ENCODE measurements at regions not wholly inside any gene's neighbourhood (a gene's known extent, or its start where the extent isn't known, plus 50 kb on each side); places are given as distances from the start of the nearest gene placed in this dataset.
A peak's percentile ranks its signal among the peaks of the same experiment; 100 is the strongest.

- Histone ChIP-seq H3K36me3 (ENCODE audit: control insufficient read depth in 2 of 2, extremely low read depth in 1 of 2, insufficient read depth in 2 of 2, low read length in 2 of 2) (no peaks in the 10 kb centered on the region), H3K9me3 (replicated peaks; ENCODE audit: control insufficient read depth, insufficient read depth, low read length) (no peaks in the 10 kb centered on the region), H3K9ac (replicated peaks; ENCODE audit: extremely low read depth, insufficient read depth, low read length) (no peak overlapping the region), H3K4me1 (ENCODE audit: control insufficient read depth, extremely low read depth, insufficient read depth, low read length) (no peaks in the 10 kb centered on the region), H3K27ac (ENCODE audit: insufficient read depth, low read depth, low read length) (no peak overlapping the region), H3K27me3 (ENCODE audit: control insufficient read depth in 2 of 2, insufficient read depth in 2 of 2, low read length in 2 of 2) (no peaks in the 10 kb centered on the region), H3K4me2 (ENCODE audit: insufficient read depth, low read length) (no peak overlapping the region), H3K4me3 (replicated peaks in 1 of 3; ENCODE audit: insufficient read depth in 1 of 3, low read depth in 1 of 3, low read length in 3 of 3) (no peak overlapping the region), H3K79me2 (ENCODE audit: control insufficient read depth, insufficient read depth, low read length) (no peaks in the 10 kb centered on the region), H3K9me1 (replicated peaks; ENCODE audit: control insufficient read depth, extremely low read depth, insufficient read depth, low read length) (no peaks in the 10 kb centered on the region), H4K20me1 (replicated peaks; ENCODE audit: control insufficient read depth, extremely low read depth, insufficient read depth, low read length) (no peaks in the 10 kb centered on the region), H2AFZ (ENCODE audit: low read depth, low read length) (no peak overlapping the region)
- ChIA-PET CTCF (interaction anchor here (0.9 to 3.4 kb wide), 2 partner anchors 27 to 437 kb away, joined by 3 to 35 read pairs; no protein-coding TSS in a partner anchor), POLR2A (no interaction called here)
- TF ChIP-seq, protein P1, sequence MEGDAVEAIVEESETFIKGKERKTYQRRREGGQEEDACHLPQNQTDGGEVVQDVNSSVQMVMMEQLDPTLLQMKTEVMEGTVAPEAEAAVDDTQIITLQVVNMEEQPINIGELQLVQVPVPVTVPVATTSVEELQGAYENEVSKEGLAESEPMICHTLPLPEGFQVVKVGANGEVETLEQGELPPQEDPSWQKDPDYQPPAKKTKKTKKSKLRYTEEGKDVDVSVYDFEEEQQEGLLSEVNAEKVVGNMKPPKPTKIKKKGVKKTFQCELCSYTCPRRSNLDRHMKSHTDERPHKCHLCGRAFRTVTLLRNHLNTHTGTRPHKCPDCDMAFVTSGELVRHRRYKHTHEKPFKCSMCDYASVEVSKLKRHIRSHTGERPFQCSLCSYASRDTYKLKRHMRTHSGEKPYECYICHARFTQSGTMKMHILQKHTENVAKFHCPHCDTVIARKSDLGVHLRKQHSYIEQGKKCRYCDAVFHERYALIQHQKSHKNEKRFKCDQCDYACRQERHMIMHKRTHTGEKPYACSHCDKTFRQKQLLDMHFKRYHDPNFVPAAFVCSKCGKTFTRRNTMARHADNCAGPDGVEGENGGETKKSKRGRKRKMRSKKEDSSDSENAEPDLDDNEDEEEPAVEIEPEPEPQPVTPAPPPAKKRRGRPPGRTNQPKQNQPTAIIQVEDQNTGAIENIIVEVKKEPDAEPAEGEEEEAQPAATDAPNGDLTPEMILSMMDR (IDR thresholded peaks at IDR 0.05; ENCODE audit: extremely low read depth in 1 of 2, insufficient read depth in 1 of 2, low read depth in 1 of 2, low read length in 2 of 2): no peak
- TF ChIP-seq EZH2 (IDR thresholded peaks at IDR 0.05; ENCODE audit: borderline replicate concordance, low read depth, low read length, severe bottlenecking): no peak
- intact Hi-C loops (cut with micrococcal nuclease): no loop called here
- FAIRE-seq (no peak), DNase-seq (ENCODE audit: low read depth, low spot score) (no peak)
- BruUV-seq (replicated peaks): no TSS peak
- dilution Hi-C loops (cut with MboI; ENCODE audit: extremely low pct_ligation_motif_present, low sequenced_read_pairs): no loop called here
Measured at GRCh38 chr18:34350778-34351177, 126.1 kb upstream of the NOL4 start.

GRCh38 chr18:34352385-34353163 is 127.9 kb upstream of the NOL4 start:
- no peak overlapping the region for H3K4me3 ChIP-seq (replicated peaks in 1 of 3; ENCODE audit: insufficient read depth in 1 of 3, low read depth in 1 of 3, low read length in 3 of 3)
- no peaks in the 10 kb centered on the region for H3K4me1 ChIP-seq (ENCODE audit: control insufficient read depth, extremely low read depth, insufficient read depth, low read length)
- FAIRE-seq: no peak
- no peaks in the 10 kb centered on the region for H3K79me2 ChIP-seq (ENCODE audit: control insufficient read depth, insufficient read depth, low read length)
- TF ChIP-seq, protein P1 (IDR thresholded peaks at IDR 0.05; ENCODE audit: extremely low read depth in 1 of 2, insufficient read depth in 1 of 2, low read depth in 1 of 2, low read length in 2 of 2): no peak
- no peak for TF ChIP-seq POLR2A (IDR thresholded peaks at IDR 0.05; ENCODE audit: low read depth, low read length)
- TF ChIP-seq POLR2AphosphoS5 (IDR thresholded peaks at IDR 0.05; ENCODE audit: insufficient read depth, low read depth, low read length): no peak
- no peak for TF ChIP-seq MYC (IDR thresholded peaks at IDR 0.05; ENCODE audit: low read depth, low read length)
- no peak for TF ChIP-seq GATA2 (IDR thresholded peaks at IDR 0.05; ENCODE audit: insufficient read depth, insufficient read length, low read depth, low read length)
- no peak for TF ChIP-seq EZH2 (IDR thresholded peaks at IDR 0.05; ENCODE audit: borderline replicate concordance, low read depth, low read length, severe bottlenecking)
- TF ChIP-seq MAX (IDR thresholded peaks at IDR 0.05; ENCODE audit: insufficient read depth, insufficient read length): no peak
- no peak for TF ChIP-seq JUN (IDR thresholded peaks at IDR 0.05; ENCODE audit: borderline replicate concordance, insufficient read depth, insufficient read length, low read depth)
- no peak for TF ChIP-seq FOS (IDR thresholded peaks at IDR 0.05; ENCODE audit: borderline replicate concordance, insufficient read depth, low read length)
- H3K27me3 ChIP-seq (ENCODE audit: control insufficient read depth in 2 of 2, insufficient read depth in 2 of 2, low read length in 2 of 2): no peaks in the 10 kb centered on the region
- DNase-seq (ENCODE audit: low read depth, low spot score): peak; percentile 35
- ChIA-PET CTCF (interaction anchor here (0.6 to 3.4 kb wide), 10 partner anchors 30 to 437 kb away, joined by 3 to 35 read pairs (median 4); no protein-coding TSS in a partner anchor), POLR2A (no interaction called here)
- no peaks in the 10 kb centered on the region for H3K36me3 ChIP-seq (ENCODE audit: control insufficient read depth in 2 of 2, extremely low read depth in 1 of 2, insufficient read depth in 2 of 2, low read length in 2 of 2)
- intact Hi-C loops (cut with micrococcal nuclease): loop anchor here (2.0 kb wide), 1 partner anchor 436 kb away; no protein-coding TSS in a partner anchor
- H3K9ac ChIP-seq (replicated peaks; ENCODE audit: extremely low read depth, insufficient read depth, low read length): no peak overlapping the region
- no peak overlapping the region for H2AFZ ChIP-seq (ENCODE audit: low read depth, low read length)
- no peaks in the 10 kb centered on the region for H4K20me1 ChIP-seq (replicated peaks; ENCODE audit: control insufficient read depth, extremely low read depth, insufficient read depth, low read length)
- H3K9me3 ChIP-seq (replicated peaks; ENCODE audit: control insufficient read depth, insufficient read depth, low read length): no peaks in the 10 kb centered on the region
- no peaks in the 10 kb centered on the region for H3K9me1 ChIP-seq (replicated peaks; ENCODE audit: control insufficient read depth, extremely low read depth, insufficient read depth, low read length)
- no peak overlapping the region for H3K27ac ChIP-seq (ENCODE audit: insufficient read depth, low read depth, low read length)
- no peak overlapping the region for H3K4me2 ChIP-seq (ENCODE audit: insufficient read depth, low read length)
- no TSS peak for BruUV-seq (replicated peaks)
- dilution Hi-C loops (cut with MboI; ENCODE audit: extremely low pct_ligation_motif_present, low sequenced_read_pairs): no loop called here

Data from endothelial cell of umbilical vein (primary cell).